ENCODE measurements at regions not wholly inside any gene's neighbourhood (a gene's known extent, or its start where the extent isn't known, plus 50 kb on each side); places are given as distances from the start of the nearest gene placed in this dataset.
"Not testable (repeated sequence)": the region's sequence is repeated elsewhere in the genome, so short reads cannot be mapped to it uniquely, and the experiment has no call there.

DNA sequence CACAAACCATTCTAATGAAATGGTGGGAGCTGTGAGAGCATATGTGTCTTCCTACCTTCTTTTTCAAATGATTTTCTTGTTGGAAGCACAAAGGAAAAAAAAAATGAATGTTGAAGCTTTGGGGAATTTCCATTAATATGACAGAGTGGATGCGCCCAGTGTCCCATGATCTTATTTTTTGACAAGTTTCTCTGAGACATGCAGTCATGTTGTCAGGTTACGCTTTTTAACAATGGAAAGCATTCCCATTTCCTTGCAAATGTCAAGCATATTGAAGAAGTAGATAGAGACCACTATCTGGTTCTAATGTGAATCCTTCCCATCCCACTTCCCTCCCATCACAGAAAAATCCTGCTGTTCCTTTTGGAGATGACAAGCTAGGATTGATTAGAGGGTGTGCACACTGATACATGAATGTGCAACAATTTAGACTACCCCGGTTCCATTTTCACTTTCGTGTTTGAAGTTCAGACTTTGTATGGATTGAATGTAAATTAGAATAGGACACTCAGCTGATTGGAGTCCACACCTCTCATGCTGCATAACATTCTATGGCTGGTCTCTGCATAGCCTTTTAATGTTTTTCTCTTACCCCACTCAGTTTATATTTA lies 919.4 kb downstream of the TLE4 start:
- DNase-seq: no peak
- Histone ChIP-seq H3K27ac (ENCODE audit: low read length) (no peak overlapping the region), H3K9me3 (ENCODE audit: control insufficient read depth, low read length) (no peaks in the 10 kb centered on the region), H3K4me3 (ENCODE audit: low read length) (no peak overlapping the region), H3K27me3 (ENCODE audit: control insufficient read depth, insufficient read depth) (no peaks in the 10 kb centered on the region), H3K4me1 (ENCODE audit: control insufficient read depth, insufficient read depth, low read length) (no peaks in the 10 kb centered on the region)
- WGBS: 75% methylated on average over 4 of the region's 4 CpGs
- ATAC-seq: no peak
- intact Hi-C loops (cut with DNase I): no loop called here

DNA sequence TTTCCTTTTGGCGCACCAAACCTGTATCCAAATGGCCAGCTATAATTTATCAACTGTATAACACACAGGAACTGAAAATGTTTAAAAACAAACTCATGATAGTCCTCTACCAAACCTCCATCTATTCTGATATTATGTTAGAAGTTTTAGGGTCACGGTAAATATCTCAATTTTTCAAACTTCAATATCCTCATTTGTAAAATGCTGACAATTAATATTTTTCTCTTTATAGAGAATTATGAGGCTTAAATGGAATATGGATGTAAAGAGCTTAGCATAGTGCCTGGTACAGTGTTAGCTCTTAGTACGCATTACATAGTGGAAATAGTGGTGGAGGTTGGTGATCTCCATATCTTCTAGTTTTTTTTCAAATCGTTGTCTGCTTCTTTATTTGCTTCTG lies 917.6 kb downstream of the TLE4 start:
- ATAC-seq (no peak), DNase-seq (no peak)
- Histone ChIP-seq H3K9me3 (ENCODE audit: control insufficient read depth, low read length) (no peaks in the 10 kb centered on the region), H3K4me1 (ENCODE audit: control insufficient read depth, insufficient read depth, low read length) (no peaks in the 10 kb centered on the region), H3K27ac (ENCODE audit: low read length) (no peak overlapping the region), H3K27me3 (ENCODE audit: control insufficient read depth, insufficient read depth) (no peaks in the 10 kb centered on the region), H3K4me3 (ENCODE audit: low read length) (no peak overlapping the region)
- WGBS: 88% methylated on average over 4 of the region's 4 CpGs
- intact Hi-C loops (cut with DNase I): no loop called here

DNA sequence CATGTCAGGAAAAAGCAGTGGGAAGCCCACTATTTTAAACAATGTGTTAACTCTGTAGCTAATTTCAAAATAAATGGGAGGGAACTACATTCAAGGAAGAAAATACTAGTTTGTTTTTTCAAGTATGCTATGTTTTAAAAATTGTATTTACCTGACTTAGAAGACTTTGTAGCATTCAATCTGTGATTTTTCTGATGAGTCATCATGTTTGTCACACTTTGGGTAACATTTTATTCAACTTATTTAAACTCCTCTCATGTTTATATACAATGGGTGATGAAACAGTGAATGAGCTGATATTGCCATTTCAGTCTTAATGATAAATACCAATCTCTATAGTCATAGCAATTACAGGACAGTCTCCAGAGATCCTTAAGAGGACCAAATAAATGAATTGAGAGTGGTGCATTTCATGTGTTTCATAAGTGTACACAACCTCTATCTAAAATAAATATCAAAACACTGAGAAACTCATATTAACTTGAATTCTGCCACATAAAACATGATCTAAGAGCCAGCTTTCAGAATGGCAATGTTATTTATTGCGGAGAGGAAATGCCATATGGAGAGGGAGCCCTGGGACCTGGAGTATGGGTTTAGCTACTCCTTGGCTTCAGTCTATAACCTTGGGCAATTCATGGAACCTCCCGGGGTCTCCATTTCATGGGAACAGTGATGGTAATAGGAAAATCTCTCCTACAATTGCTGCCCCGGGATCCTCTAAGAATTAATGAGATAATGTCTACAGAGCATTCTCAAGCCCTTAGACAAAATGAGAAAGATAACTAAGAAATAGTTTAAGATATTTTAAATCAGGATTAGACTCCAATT lies 913.9 kb downstream of the TLE4 start:
- H3K27me3 ChIP-seq (ENCODE audit: control insufficient read depth, insufficient read depth): no peaks in the 10 kb centered on the region
- H3K27ac ChIP-seq (ENCODE audit: low read length): no peak overlapping the region
- H3K4me1 ChIP-seq (ENCODE audit: control insufficient read depth, insufficient read depth, low read length): no peaks in the 10 kb centered on the region
- WGBS: 76% methylated on average over 3 of the region's 3 CpGs
- no peak for DNase-seq
- ATAC-seq: no peak
- H3K9me3 ChIP-seq (ENCODE audit: control insufficient read depth, low read length): peaks cover 5% of the 10 kb centered on the region
- H3K4me3 ChIP-seq (ENCODE audit: low read length): no peak overlapping the region
- intact Hi-C loops (cut with DNase I): no loop called here

DNA sequence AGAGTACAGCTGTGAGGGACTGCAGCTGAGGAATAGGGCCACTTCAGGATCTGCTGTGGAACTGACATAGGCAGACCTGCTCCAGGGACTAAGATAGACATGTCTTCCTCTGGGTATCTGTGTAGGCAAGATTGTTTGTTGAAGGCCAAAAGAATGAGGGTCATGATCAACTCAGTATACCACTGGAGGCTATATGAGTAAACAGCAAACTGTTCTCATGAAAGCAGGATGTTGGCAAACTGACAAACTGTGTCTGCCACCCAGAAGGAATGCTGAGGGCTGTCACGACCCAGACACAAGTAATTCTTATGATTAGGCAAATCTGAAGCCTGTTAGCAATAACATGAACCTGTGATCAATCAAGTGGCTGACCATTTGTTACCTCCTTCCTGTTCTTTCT lies 910.5 kb downstream of the TLE4 start:
- H3K27ac ChIP-seq (ENCODE audit: low read length); ATAC-seq; H3K4me3 ChIP-seq (ENCODE audit: low read length); H3K9me3 ChIP-seq (ENCODE audit: control insufficient read depth, low read length); intact Hi-C loops (cut with DNase I); DNase-seq; H3K4me1 ChIP-seq (ENCODE audit: control insufficient read depth, insufficient read depth, low read length); H3K27me3 ChIP-seq (ENCODE audit: control insufficient read depth, insufficient read depth): not testable (repeated sequence)
- whole genome bisulfite sequencing: 48% methylated on average over 1 of the region's 1 CpG

DNA sequence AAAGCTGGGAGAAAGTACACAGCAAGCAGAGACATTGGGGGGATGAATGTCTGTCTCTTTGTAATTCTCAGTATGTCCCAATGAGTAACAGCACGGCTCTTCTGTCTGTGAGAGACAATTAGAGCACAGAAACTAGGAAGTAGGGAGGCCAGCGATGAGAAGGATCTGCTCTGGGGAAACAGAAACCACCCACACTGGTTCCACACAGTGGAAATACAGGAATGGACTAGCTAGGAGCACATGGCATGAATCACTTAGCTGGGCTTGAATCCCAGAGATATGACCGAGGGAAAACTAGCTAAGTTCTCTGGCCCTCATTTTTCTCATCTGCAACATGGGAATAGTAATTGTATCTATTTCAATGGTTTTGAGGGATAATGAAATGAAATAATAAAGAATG lies 895.9 kb downstream of the TLE4 start:
- no peak overlapping the region for H3K4me3 ChIP-seq (ENCODE audit: low read length)
- H3K27me3 ChIP-seq (ENCODE audit: control insufficient read depth, insufficient read depth): no peaks in the 10 kb centered on the region
- 29% methylated on average over 3 of the region's 3 CpGs for WGBS
- H3K27ac ChIP-seq (ENCODE audit: low read length): no peak overlapping the region
- ATAC-seq (peak; percentile 87 to 90), DNase-seq (peak in 1 of 3 donors; percentile 27)
- intact Hi-C loops (cut with DNase I): no loop called here
- H3K9me3 ChIP-seq (ENCODE audit: control insufficient read depth, low read length): no peaks in the 10 kb centered on the region
- no peaks in the 10 kb centered on the region for H3K4me1 ChIP-seq (ENCODE audit: control insufficient read depth, insufficient read depth, low read length)

DNA sequence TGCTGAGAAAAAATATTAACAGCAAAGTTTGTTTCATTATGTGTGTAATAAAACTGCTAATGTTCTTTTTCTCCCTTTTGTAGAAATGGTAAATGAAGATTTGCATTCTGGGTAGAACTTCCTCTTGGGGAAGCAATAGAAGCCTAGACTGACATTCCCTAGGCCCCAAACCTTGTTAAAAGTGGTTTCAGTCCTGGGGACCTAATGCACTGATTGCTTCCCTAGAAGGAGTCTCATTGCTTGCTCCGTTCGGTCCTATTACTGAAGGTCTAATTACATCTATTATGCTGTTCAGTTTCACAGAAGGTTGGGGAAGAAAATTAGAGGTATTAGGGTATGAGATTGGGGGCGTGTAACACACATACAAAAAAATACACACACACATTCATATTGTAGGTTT lies 893.8 kb downstream of the TLE4 start:
- intact Hi-C loops (cut with DNase I): no loop called here
- H3K4me1 ChIP-seq (ENCODE audit: control insufficient read depth, insufficient read depth, low read length): no peaks in the 10 kb centered on the region
- ATAC-seq (no peak), DNase-seq (no peak)
- 88% methylated on average over 3 of the region's 3 CpGs for WGBS
- H3K4me3 ChIP-seq (ENCODE audit: low read length): no peak overlapping the region
- no peak overlapping the region for H3K27ac ChIP-seq (ENCODE audit: low read length)
- H3K27me3 ChIP-seq (ENCODE audit: control insufficient read depth, insufficient read depth): no peaks in the 10 kb centered on the region
- no peaks in the 10 kb centered on the region for H3K9me3 ChIP-seq (ENCODE audit: control insufficient read depth, low read length)

DNA sequence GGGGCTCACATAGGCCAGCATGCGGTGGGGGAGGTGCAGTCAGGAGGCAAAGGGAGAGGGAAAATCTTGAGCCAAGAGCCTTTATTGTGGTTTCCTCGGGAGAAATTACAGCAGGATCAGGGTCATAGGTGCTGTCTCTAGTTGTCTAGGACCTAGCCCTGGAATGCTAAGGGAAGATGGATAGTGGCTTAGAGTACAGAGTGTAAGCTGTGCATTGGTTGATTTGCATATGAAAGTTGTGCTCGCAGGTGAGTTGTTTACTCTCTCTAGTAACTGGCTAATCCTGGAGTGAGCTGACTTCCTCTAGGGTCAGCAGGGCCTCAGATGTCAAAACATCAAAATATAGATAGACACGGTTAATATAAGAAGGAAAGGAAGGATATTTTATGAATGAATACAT lies 877.7 kb downstream of the TLE4 start:
- no peak for ATAC-seq
- intact Hi-C loops (cut with DNase I): no loop called here

DNA sequence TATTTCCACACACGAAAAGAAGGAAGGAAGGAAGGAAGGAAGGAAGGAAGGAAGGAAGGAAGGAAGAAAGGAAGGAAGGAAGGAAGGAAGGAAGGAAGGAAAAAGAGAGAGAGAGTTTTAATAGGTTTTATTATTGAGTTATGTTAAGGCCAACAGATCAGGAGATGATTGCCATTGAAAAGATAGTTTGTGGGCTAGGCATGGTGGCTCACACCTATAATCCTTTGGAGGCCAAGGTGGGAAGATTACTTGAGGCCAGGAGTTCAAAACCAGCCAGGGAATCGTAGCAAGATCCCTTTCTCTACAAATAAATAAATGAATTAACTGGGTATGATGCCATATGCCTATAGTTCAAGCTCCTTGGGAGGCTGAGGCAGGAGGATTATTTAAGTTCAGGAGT lies 877.2 kb downstream of the TLE4 start:
- Histone ChIP-seq H3K4me1 (ENCODE audit: control insufficient read depth, insufficient read depth, low read length) (no peaks in the 10 kb centered on the region), H3K9me3 (ENCODE audit: control insufficient read depth, low read length) (no peaks in the 10 kb centered on the region), H3K27ac (ENCODE audit: low read length) (no peak overlapping the region), H3K27me3 (ENCODE audit: control insufficient read depth, insufficient read depth) (no peaks in the 10 kb centered on the region), H3K4me3 (ENCODE audit: low read length) (no peak overlapping the region)
- DNase-seq: no peak
- no peak for ATAC-seq
- WGBS: 64% methylated on average over 2 of the region's 2 CpGs
- intact Hi-C loops (cut with DNase I): no loop called here

More for the DNA sequence above, 877.7 kb downstream of the TLE4 start:
- Histone ChIP-seq H3K4me3 (ENCODE audit: low read length) (no peak overlapping the region), H3K27me3 (ENCODE audit: control insufficient read depth, insufficient read depth) (no peaks in the 10 kb centered on the region), H3K9me3 (ENCODE audit: control insufficient read depth, low read length) (no peaks in the 10 kb centered on the region), H3K27ac (ENCODE audit: low read length) (no peak overlapping the region), H3K4me1 (ENCODE audit: control insufficient read depth, insufficient read depth, low read length) (no peaks in the 10 kb centered on the region)
- DNase-seq: no peak
- 53% methylated on average over 4 of the region's 4 CpGs for WGBS

DNA sequence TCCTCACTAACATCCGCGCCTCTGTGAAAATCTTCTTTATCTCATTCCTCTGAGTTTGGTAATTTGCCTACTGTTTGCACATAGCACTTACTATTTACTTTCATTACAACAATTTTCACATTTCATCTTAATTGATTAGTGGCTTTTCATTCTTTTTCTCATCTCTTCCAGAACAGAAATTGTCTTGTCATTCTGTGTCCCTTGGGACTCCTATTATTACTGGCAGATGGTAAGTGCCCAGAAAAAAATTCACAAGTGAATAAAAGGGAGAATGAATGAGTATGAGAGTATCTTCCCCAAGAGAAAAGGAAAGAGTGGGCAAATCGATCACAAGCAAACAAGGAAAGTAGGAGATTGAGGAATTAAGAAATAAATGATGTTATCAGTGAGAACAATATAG lies 876.1 kb downstream of the TLE4 start:
- no peak overlapping the region for H3K27ac ChIP-seq (ENCODE audit: low read length)
- DNase-seq: no peak
- no peak overlapping the region for H3K4me3 ChIP-seq (ENCODE audit: low read length)
- H3K4me1 ChIP-seq (ENCODE audit: control insufficient read depth, insufficient read depth, low read length): no peaks in the 10 kb centered on the region
- H3K27me3 ChIP-seq (ENCODE audit: control insufficient read depth, insufficient read depth): no peaks in the 10 kb centered on the region
- ATAC-seq: no peak
- 88% methylated on average over 3 of the region's 3 CpGs for WGBS
- intact Hi-C loops (cut with DNase I): no loop called here
- H3K9me3 ChIP-seq (ENCODE audit: control insufficient read depth, low read length): no peaks in the 10 kb centered on the region

DNA sequence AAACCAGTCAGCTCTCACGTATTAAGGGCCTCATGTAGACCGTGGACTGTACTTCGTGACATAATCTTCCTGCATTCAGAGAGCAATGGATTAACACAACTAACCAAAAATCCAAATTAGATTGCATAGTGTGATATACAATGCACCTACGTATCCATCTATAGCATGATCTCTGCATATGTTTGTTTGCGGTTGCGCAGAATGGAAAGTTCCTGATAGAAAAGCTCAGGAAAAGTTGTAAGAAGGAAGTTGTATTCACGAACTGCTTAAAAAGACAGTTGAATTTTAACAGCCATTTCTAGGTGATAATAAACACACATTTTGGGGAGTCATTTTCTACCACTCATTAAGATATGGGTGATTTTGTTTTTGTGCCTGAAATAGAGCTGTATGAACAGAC lies 869.0 kb downstream of the TLE4 start:
- Histone ChIP-seq H3K4me1 (ENCODE audit: control insufficient read depth, insufficient read depth, low read length) (no peaks in the 10 kb centered on the region), H3K27me3 (ENCODE audit: control insufficient read depth, insufficient read depth) (no peaks in the 10 kb centered on the region), H3K9me3 (ENCODE audit: control insufficient read depth, low read length) (no peaks in the 10 kb centered on the region), H3K4me3 (ENCODE audit: low read length) (no peak overlapping the region), H3K27ac (ENCODE audit: low read length) (no peak overlapping the region)
- 87% methylated on average over 7 of the region's 7 CpGs for WGBS
- ATAC-seq (no peak), DNase-seq (no peak)
- intact Hi-C loops (cut with DNase I): no loop called here

DNA sequence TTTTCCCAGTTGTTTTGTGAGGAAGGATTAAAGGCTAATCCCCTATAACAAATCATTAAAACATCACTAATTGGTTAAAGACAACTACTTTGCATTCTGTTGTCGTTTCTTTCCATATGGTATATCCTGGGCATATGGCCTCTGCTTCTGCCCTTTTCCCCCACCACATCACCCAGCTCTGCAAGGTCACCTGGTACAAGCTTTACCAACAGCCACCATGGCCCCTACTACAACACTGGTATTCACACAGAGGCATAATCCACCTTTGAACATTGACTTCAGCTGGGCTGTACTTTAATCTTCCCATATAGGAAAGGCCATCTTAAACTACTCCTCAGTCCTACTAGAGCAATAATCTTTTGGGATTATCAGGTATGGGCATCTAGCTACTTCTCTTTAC lies 866.1 kb downstream of the TLE4 start:
- H3K27ac ChIP-seq (ENCODE audit: low read length): no peak overlapping the region
- ATAC-seq: no peak
- WGBS: 65% methylated on average over 1 of the region's 1 CpG

More for the DNA sequence above, 866.1 kb downstream of the TLE4 start:
- no peak for DNase-seq
- intact Hi-C loops (cut with DNase I): no loop called here
- Histone ChIP-seq H3K9me3 (ENCODE audit: control insufficient read depth, low read length) (no peaks in the 10 kb centered on the region), H3K4me3 (ENCODE audit: low read length) (no peak overlapping the region), H3K27me3 (ENCODE audit: control insufficient read depth, insufficient read depth) (no peaks in the 10 kb centered on the region), H3K4me1 (ENCODE audit: control insufficient read depth, insufficient read depth, low read length) (no peaks in the 10 kb centered on the region)

Data from right cardiac atrium (tissue), 5 donors.